Effector CD8-positive, alpha-beta T cell (primary cell): ENCODE measurements at regions not wholly inside any gene's neighbourhood (a gene's known extent, or its start where the extent isn't known, plus 50 kb on each side); places are given as distances from the start of the nearest gene placed in this dataset.
"Not testable (repeated sequence)": the region's sequence is repeated elsewhere in the genome, so short reads cannot be mapped to it uniquely, and the experiment has no call there.

Source experiments
- DNase-seq: peaks from one replicate; lab custom pipeline; 2025; lab: John Stamatoyannopoulos, UW

- DNase-seq, result no peak
These were observed 202.9 kb downstream of the USP25 start for GRCh38 chr21:15932726-15933125.

- DNase-seq, result no peak
These were observed 205.7 kb downstream of the USP25 start for GRCh38 chr21:15935530-15935929.

GRCh38 chr21:15943009-15943666 is 213.4 kb downstream of the USP25 start:
- DNase-seq, result no peak

- no peak for DNase-seq
These were observed 217.9 kb downstream of the USP25 start for GRCh38 chr21:15947677-15948076.

GRCh38 chr21:15953551-15954116 is 223.9 kb downstream of the USP25 start:
- DNase-seq, result no peak

- DNase-seq, result no peak
These were observed 234.6 kb downstream of the USP25 start for GRCh38 chr21:15964236-15964855.

- no peak for DNase-seq
These were observed 236.4 kb downstream of the USP25 start for GRCh38 chr21:15966231-15966630.

GRCh38 chr21:15966651-15967050 is 236.9 kb downstream of the USP25 start:
- DNase-seq, result no peak

GRCh38 chr21:15967661-15968060 is 237.9 kb downstream of the USP25 start:
- no peak for DNase-seq

GRCh38 chr21:15968776-15969310 is 239.1 kb downstream of the USP25 start:
- no peak for DNase-seq

GRCh38 chr21:15976807-15977206 is 247.0 kb downstream of the USP25 start:
- no peak for DNase-seq

GRCh38 chr21:15978215-15978738 is 248.5 kb downstream of the USP25 start:
- no peak for DNase-seq

GRCh38 chr21:15979493-15979892 is 249.7 kb downstream of the USP25 start:
- not testable (repeated sequence) for DNase-seq

- DNase-seq, result no peak
These were observed 256.5 kb downstream of the USP25 start for GRCh38 chr21:15986277-15986676.

GRCh38 chr21:15992171-15992570 is 262.4 kb downstream of the USP25 start:
- DNase-seq, result no peak

- DNase-seq, result no peak
These were observed 264.2 kb downstream of the USP25 start for GRCh38 chr21:15993951-15994350.

GRCh38 chr21:15999741-16000140 is 270.0 kb downstream of the USP25 start:
- no peak for DNase-seq

GRCh38 chr21:16002874-16003466 is 273.2 kb downstream of the USP25 start:
- DNase-seq, result no peak

GRCh38 chr21:16004086-16004485 is 274.3 kb downstream of the USP25 start:
- DNase-seq, result no peak

- no peak for DNase-seq
These were observed 274.7 kb downstream of the USP25 start for GRCh38 chr21:16004523-16004922.

GRCh38 chr21:16005996-16006395 is 276.2 kb downstream of the USP25 start:
- DNase-seq, result no peak

- DNase-seq, result no peak
These were observed 278.2 kb downstream of the USP25 start for GRCh38 chr21:16007943-16008342.

- DNase-seq, result no peak
These were observed 281.9 kb downstream of the USP25 start for GRCh38 chr21:16011719-16012118.
